ENCODE measurements at regions not wholly inside any gene's neighbourhood (a gene's known extent, or its start where the extent isn't known, plus 50 kb on each side); places are given as distances from the start of the nearest gene placed in this dataset.

- DNase-seq: no peak
Measured at GRCh38 chr18:41207706-41208105, 747.3 kb upstream of the PIK3C3 start.

GRCh38 chr18:41206341-41206830, 748.6 kb upstream of the PIK3C3 start:
- DNase-seq: no peak

GRCh38 chr18:41199212-41199611, 755.8 kb upstream of the PIK3C3 start:
- no peak for DNase-seq

GRCh38 chr18:41197967-41198366, 757.1 kb upstream of the PIK3C3 start:
- no peak for DNase-seq

- no peak for DNase-seq
Measured at GRCh38 chr18:41170346-41170745, 784.7 kb upstream of the PIK3C3 start.

- no peak for DNase-seq
Measured at GRCh38 chr18:41165625-41166024, 789.4 kb upstream of the PIK3C3 start.

GRCh38 chr18:41162781-41163180, 792.3 kb upstream of the PIK3C3 start:
- DNase-seq: no peak

- no peak for DNase-seq
Measured at GRCh38 chr18:41162191-41162590, 792.8 kb upstream of the PIK3C3 start.

GRCh38 chr18:41155910-41156851, 798.9 kb upstream of the PIK3C3 start:
- DNase-seq: no peak

- DNase-seq: no peak
Measured at GRCh38 chr18:41155025-41155424, 800.0 kb upstream of the PIK3C3 start.

- no peak for DNase-seq
Measured at GRCh38 chr18:41153871-41154270, 801.2 kb upstream of the PIK3C3 start.

- DNase-seq: no peak
Measured at GRCh38 chr18:41150316-41150715, 804.7 kb upstream of the PIK3C3 start.

- DNase-seq: no peak
Measured at GRCh38 chr18:41146301-41146700, 808.7 kb upstream of the PIK3C3 start.

GRCh38 chr18:41145516-41145915, 809.5 kb upstream of the PIK3C3 start:
- DNase-seq: no peak

- no peak for DNase-seq
Measured at GRCh38 chr18:41144441-41144840, 810.6 kb upstream of the PIK3C3 start.

- no peak for DNase-seq
Measured at GRCh38 chr18:41140506-41140905, 814.5 kb upstream of the PIK3C3 start.

GRCh38 chr18:41135146-41135545, 819.9 kb upstream of the PIK3C3 start:
- DNase-seq: no peak

- no peak for DNase-seq
Measured at GRCh38 chr18:41134426-41134825, 820.6 kb upstream of the PIK3C3 start.

GRCh38 chr18:41131050-41131449, 824.0 kb upstream of the PIK3C3 start:
- no peak for DNase-seq

- no peak for DNase-seq
Measured at GRCh38 chr18:41128545-41128944, 826.5 kb upstream of the PIK3C3 start.

- DNase-seq: no peak
Measured at GRCh38 chr18:41128126-41128525, 826.9 kb upstream of the PIK3C3 start.

- DNase-seq: no peak
Measured at GRCh38 chr18:41126541-41127235, 828.3 kb upstream of the PIK3C3 start.

- no peak for DNase-seq
Measured at GRCh38 chr18:41121116-41121826, 833.8 kb upstream of the PIK3C3 start.
